Neuronal stem cell (in vitro differentiated cells): ENCODE measurements at regions not wholly inside any gene's neighbourhood (a gene's known extent, or its start where the extent isn't known, plus 50 kb on each side); places are given as distances from the start of the nearest gene placed in this dataset.

Experiments
- DNase-seq: peaks from one replicate; pipeline ENCODE4 v3.0.0-alpha.2; 2013; ENCODE audit warnings: low spot score
- H2AFZ ChIP-seq: one replicate; pipeline ENCODE4 v1.6.1; 2013; ENCODE audit warnings: mild to moderate bottlenecking, low read length, inconsistent platforms
- H2AK5ac ChIP-seq: 2 replicates; pipeline ENCODE4 v1.6.1; 2013; ENCODE audit warnings: low read depth, mild to moderate bottlenecking, inconsistent platforms, low read length, moderate library complexity, mixed read lengths
- H2BK120ac ChIP-seq: 2 replicates; pipeline ENCODE4 v1.6.1; 2013; ENCODE audit warnings: low read depth, mild to moderate bottlenecking, inconsistent platforms, low read length, moderate library complexity, mixed read lengths
- H2BK12ac ChIP-seq: one replicate; pipeline ENCODE4 v1.6.1; 2013; ENCODE audit warnings: low read length, inconsistent platforms
- H2BK15ac ChIP-seq: 2 replicates; pipeline ENCODE4 v1.6.1; 2013; ENCODE audit warnings: mild to moderate bottlenecking, low read length, inconsistent platforms, mixed read lengths
- H2BK5ac ChIP-seq: one replicate; pipeline ENCODE4 v1.6.1; 2013; ENCODE audit warnings: inconsistent platforms, mild to moderate bottlenecking, low read length, moderate library complexity
- H3K14ac ChIP-seq: one replicate; pipeline ENCODE4 v1.6.1; 2013; ENCODE audit warnings: low read length, inconsistent platforms
- H3K18ac ChIP-seq: 2 replicates; pipeline ENCODE4 v1.6.1; 2013; ENCODE audit warnings: low read length, inconsistent platforms
- H3K23ac ChIP-seq: 2 replicates; pipeline ENCODE4 v1.6.1; 2013; ENCODE audit warnings: low read depth, mild to moderate bottlenecking, mixed read lengths, low read length, inconsistent platforms; ENCODE audit not compliant: poor library complexity
- H3K27ac ChIP-seq: replicated peaks from 3 replicates; pipeline ENCODE4 v1.5.1; 2013; ENCODE audit warnings: low read length, inconsistent platforms
- H3K27me3 ChIP-seq, 3 experiments: 2 replicates each; pipeline ENCODE4 v1.6.1; 2013; ENCODE audit warnings: low read length in 3 of 3, mild to moderate bottlenecking in 2 of 3, inconsistent platforms in 1 of 3, low read depth in 1 of 3, mixed read lengths in 1 of 3, moderate library complexity in 1 of 3; ENCODE audit not compliant: control insufficient read depth in 3 of 3, insufficient read depth in 3 of 3
- H3K36me3 ChIP-seq, 2 donors: replicated peaks in 1 of 2; 2 replicates each; pipeline ENCODE4 v1.6.1; 2013; ENCODE audit warnings: low read length in 2 of 2; ENCODE audit not compliant: control insufficient read depth in 2 of 2, insufficient read depth in 2 of 2
- H3K4ac ChIP-seq: 2 replicates; pipeline ENCODE4 v1.6.1; 2013; ENCODE audit warnings: inconsistent platforms, mild to moderate bottlenecking, low read length, moderate library complexity
- H3K4me1 ChIP-seq, 2 donors: 1 replicate in 1 of 2; 2 replicates in 1 of 2; pipeline ENCODE4 v1.6.1; 2013; ENCODE audit warnings: low read length in 2 of 2, low read depth in 1 of 2; ENCODE audit not compliant: control insufficient read depth in 2 of 2, insufficient read depth in 1 of 2
- H3K4me2 ChIP-seq: one replicate; pipeline ENCODE4 v1.6.1; 2013; ENCODE audit warnings: mild to moderate bottlenecking, low read length, inconsistent platforms; ENCODE audit not compliant: insufficient read depth, poor library complexity, severe bottlenecking
- H3K4me3 ChIP-seq, 2 donors: 2 replicates each; pipeline ENCODE4 v1.5.1; 2013; ENCODE audit warnings: low read length in 2 of 2, mild to moderate bottlenecking in 2 of 2, inconsistent platforms in 1 of 2, moderate library complexity in 1 of 2
- H3K79me1 ChIP-seq: one replicate; pipeline ENCODE4 v1.6.1; 2013; ENCODE audit warnings: low read depth, mild to moderate bottlenecking, inconsistent platforms, low read length, moderate library complexity
- H3K9ac ChIP-seq: one replicate; pipeline ENCODE4 v1.6.1; 2013; ENCODE audit warnings: mild to moderate bottlenecking, low read depth, low read length, inconsistent platforms; ENCODE audit not compliant: poor library complexity
- H3K9me3 ChIP-seq, 2 donors: replicated peaks in 1 of 2; 2 replicates each; pipeline versions ENCODE3 to v1.6.1; 2013; ENCODE audit warnings: low read length in 2 of 2, mild to moderate bottlenecking in 2 of 2, inconsistent platforms in 1 of 2, low read depth in 1 of 2, mixed read lengths in 1 of 2, moderate library complexity in 1 of 2; ENCODE audit not compliant: control insufficient read depth in 2 of 2, insufficient read depth in 1 of 2
- H4K8ac ChIP-seq: one replicate; pipeline ENCODE4 v1.6.1; 2013; ENCODE audit warnings: low read depth, mild to moderate bottlenecking, inconsistent platforms, low read length, moderate library complexity
- H4K91ac ChIP-seq: one replicate; pipeline ENCODE4 v1.6.1; 2013; ENCODE audit warnings: low read length, low read depth, mild to moderate bottlenecking, inconsistent platforms; ENCODE audit not compliant: poor library complexity
- WGBS, 2 donors: extraction: QIAGEN DNeasy Blood & Tissue Kit; methylation state at CpG; one replicate each; pipeline ENCODE4 v1.1.7; 2013; ENCODE audit warnings: missing lambda C conversion rate in 2 of 2, mixed read lengths in 1 of 2; ENCODE audit not compliant: insufficient read length in 2 of 2, insufficient replicate concordance in 1 of 2; ENCODE audit errors: extremely low coverage in 2 of 2; 5-methylcytosine and 5-hydroxymethylcytosine counted together

DNA sequence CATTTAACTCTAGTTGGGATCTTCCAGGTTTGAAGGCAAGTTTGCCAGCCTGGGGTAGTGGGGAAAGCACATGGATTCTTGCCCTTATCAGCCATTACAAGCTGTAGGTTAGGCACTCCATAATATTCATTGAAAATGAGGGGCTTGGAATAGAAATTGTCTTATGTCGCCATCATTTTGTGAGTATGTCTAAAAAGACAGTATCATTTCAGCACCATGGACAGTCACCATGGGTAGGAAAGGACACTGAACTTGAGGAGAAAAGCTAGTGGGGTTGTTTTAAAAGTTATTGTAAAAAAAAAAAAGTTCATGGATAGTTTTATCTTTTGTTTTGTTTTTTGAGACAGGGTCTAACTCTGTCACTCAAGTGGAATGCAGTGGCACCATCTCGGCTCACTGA is 356.1 kb downstream of the HNRNPD start:
- Histone ChIP-seq H2BK120ac (no peak overlapping the region), H3K14ac (no peak overlapping the region), H3K4me1 (no peaks in the 10 kb centered on the region), H3K9ac (no peak overlapping the region), H3K18ac (no peak overlapping the region), H4K8ac (no peak overlapping the region), H2BK15ac (no peak overlapping the region), H2AK5ac (no peak overlapping the region), H3K36me3 (no peaks in the 10 kb centered on the region), H3K4ac (no peak overlapping the region), H3K23ac (no peak overlapping the region), H3K79me1 (no peaks in the 10 kb centered on the region), H3K27ac (no peak overlapping the region), H3K9me3 (no peaks in the 10 kb centered on the region), H3K27me3 (no peaks in the 10 kb centered on the region), H2BK12ac (no peak overlapping the region), H4K91ac (no peak overlapping the region), H3K4me3 (no peak overlapping the region), H3K4me2 (no peak overlapping the region), H2AFZ (no peak overlapping the region), H2BK5ac (no peak overlapping the region)
- WGBS, 2 donors: no CpG with 5 or more reads among the region's 2 CpGs
- peak; percentile 20 for DNase-seq

DNA sequence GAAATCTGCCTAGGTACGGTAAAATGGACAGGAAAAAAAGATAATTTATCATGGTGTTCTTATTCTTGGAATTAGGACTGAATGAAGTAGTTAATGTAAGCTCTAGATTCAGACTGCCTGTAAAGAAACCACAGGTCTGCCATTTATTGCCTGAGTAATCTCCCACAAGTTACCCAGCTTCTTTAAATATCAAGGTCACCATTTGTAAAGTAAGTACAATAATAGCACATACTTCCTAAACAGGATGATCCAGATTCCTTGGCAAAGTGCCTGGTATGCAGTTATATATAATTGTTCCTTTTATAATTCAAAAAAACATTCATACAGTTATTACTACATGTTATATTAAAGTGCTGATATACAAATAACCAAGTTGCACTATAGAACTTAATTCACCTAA is 368.6 kb downstream of the HNRNPD start:
- Histone ChIP-seq H2BK120ac (no peak overlapping the region), H3K79me1 (no peaks in the 10 kb centered on the region), H4K8ac (no peak overlapping the region), H2BK15ac (no peak overlapping the region), H3K14ac (no peak overlapping the region), H3K27ac (no peak overlapping the region), H3K9ac (no peak overlapping the region), H3K4me2 (no peak overlapping the region), H3K4me1 (no peaks in the 10 kb centered on the region), H2BK12ac (no peak overlapping the region), H2AK5ac (no peak overlapping the region), H4K91ac (no peak overlapping the region), H2AFZ (no peak overlapping the region), H3K27me3 (no peaks in the 10 kb centered on the region), H3K36me3 (no peaks in the 10 kb centered on the region), H3K23ac (no peak overlapping the region), H3K9me3 (peaks cover 0 to 5% of the 10 kb centered on the region in 2 donors), H2BK5ac (no peak overlapping the region), H3K18ac (no peak overlapping the region), H3K4ac (no peak overlapping the region), H3K4me3 (no peak overlapping the region)
- no peak for DNase-seq
- WGBS, 2 donors: no CpG with 5 or more reads among the region's 1 CpG

DNA sequence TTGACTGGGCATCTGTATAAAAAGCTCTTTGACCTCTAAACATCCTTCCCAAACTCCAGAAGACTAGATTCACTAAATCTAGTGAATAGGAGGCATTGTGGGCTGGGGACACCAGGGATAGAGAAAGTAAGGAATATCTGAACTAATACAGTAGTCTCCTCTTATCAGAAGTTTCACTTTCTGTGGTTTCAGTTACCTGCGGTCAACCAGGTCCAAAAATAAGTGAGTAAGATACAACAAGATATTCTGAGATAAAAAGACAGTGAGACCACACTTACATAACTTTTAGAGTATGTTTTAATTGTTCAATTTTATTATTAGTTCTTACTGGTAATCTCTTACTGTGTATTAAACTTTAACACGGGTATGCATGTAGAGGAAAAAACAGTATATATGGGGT is 376.5 kb downstream of the HNRNPD start:
- Histone ChIP-seq H3K4ac (no peak overlapping the region), H3K14ac (no peak overlapping the region), H3K9ac (no peak overlapping the region), H3K79me1 (no peaks in the 10 kb centered on the region), H3K4me3 (no peak overlapping the region), H2BK5ac (no peak overlapping the region), H2AFZ (no peak overlapping the region), H2AK5ac (no peak overlapping the region), H3K18ac (no peak overlapping the region), H3K4me2 (no peak overlapping the region), H3K23ac (no peak overlapping the region), H4K91ac (no peak overlapping the region), H2BK15ac (no peak overlapping the region), H3K27ac (no peak overlapping the region), H2BK12ac (no peak overlapping the region), H3K4me1 (no peaks in the 10 kb centered on the region), H3K36me3 (no peaks in the 10 kb centered on the region), H2BK120ac (no peak overlapping the region), H3K9me3 (peaks cover 0 to 3% of the 10 kb centered on the region in 2 donors), H3K27me3 (no peaks in the 10 kb centered on the region), H4K8ac (no peak overlapping the region)
- WGBS, 2 donors: no CpG with 5 or more reads among the region's 2 CpGs
- no peak for DNase-seq

DNA sequence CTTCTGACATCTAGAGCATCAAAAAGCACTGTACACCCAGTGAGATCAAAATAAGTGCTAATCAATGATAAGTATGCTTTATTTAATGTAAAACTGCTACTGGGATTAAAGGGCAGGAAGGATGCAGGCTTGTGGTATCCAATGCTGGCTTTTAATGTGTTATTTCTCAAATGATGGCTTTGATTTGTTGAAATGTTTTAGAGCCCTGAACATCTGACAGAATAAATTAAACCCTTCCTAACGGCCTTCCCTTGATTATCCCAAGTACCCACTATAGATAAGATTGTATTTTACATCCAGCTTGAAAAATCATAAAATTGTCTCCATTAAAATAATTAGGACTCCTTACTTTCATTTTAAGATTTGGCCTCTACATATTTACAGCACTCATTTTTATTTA is 382.9 kb downstream of the HNRNPD start:
- H3K9ac ChIP-seq: no peak overlapping the region
- H4K8ac ChIP-seq: no peak overlapping the region
- H2BK120ac ChIP-seq: no peak overlapping the region
- no peak overlapping the region for H3K23ac ChIP-seq
- no peak overlapping the region for H3K4me3 ChIP-seq
- no peak overlapping the region for H3K4ac ChIP-seq
- H2AK5ac ChIP-seq: no peak overlapping the region
- H2BK5ac ChIP-seq: no peak overlapping the region
- H3K27me3 ChIP-seq: no peaks in the 10 kb centered on the region
- no peaks in the 10 kb centered on the region for H3K79me1 ChIP-seq
- H3K4me1 ChIP-seq: peaks cover 0 to 4% of the 10 kb centered on the region in 2 donors
- WGBS, 2 donors: no CpG with 5 or more reads among the region's 1 CpG
- H2BK12ac ChIP-seq: no peak overlapping the region
- no peaks in the 10 kb centered on the region for H3K36me3 ChIP-seq
- no peak overlapping the region for H4K91ac ChIP-seq
- no peak overlapping the region for H2BK15ac ChIP-seq
- H3K18ac ChIP-seq: no peak overlapping the region
- no peak overlapping the region for H3K14ac ChIP-seq
- H2AFZ ChIP-seq: no peak overlapping the region
- DNase-seq: no peak
- no peaks in the 10 kb centered on the region for H3K9me3 ChIP-seq
- no peak overlapping the region for H3K27ac ChIP-seq
- H3K4me2 ChIP-seq: no peak overlapping the region
